DMS114 treated with DMSO at 0.1 percent for 48 hours (cell line): ENCODE measurements at regions not wholly inside any gene's neighbourhood (a gene's known extent, or its start where the extent isn't known, plus 50 kb on each side); places are given as distances from the start of the nearest gene placed in this dataset.
A peak's percentile ranks its signal among the peaks of the same experiment; 100 is the strongest.

ENCODE experiments used
- DNase-seq: peaks from one replicate; lab custom pipeline; 2025; ENCODE audit not compliant: unreplicated experiment; lab: John Stamatoyannopoulos, UW

- no peak for DNase-seq
Measured at GRCh38 chr4:133493241-133493640, 344.1 kb downstream of the PCDH10 start.

DNA sequence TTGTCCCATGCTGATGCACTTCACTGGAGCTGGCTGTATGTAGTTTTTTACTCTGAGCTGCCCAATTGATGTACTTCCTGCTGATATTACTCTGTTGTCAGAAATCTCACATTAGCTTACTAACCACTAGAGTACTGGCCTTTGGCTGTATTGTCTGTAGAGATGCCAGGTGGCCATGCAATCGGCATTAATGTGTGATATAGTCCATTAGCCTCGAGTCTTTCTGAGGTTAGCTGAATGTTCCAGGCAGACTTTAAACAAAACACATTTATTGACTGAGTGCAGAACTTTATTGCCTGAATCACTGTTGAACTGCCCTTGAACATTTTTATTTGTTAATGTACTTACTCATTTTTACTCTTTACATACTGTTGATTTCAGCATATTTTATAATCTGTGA, 335.2 kb downstream of the PCDH10 start:
- no peak for DNase-seq

DNA sequence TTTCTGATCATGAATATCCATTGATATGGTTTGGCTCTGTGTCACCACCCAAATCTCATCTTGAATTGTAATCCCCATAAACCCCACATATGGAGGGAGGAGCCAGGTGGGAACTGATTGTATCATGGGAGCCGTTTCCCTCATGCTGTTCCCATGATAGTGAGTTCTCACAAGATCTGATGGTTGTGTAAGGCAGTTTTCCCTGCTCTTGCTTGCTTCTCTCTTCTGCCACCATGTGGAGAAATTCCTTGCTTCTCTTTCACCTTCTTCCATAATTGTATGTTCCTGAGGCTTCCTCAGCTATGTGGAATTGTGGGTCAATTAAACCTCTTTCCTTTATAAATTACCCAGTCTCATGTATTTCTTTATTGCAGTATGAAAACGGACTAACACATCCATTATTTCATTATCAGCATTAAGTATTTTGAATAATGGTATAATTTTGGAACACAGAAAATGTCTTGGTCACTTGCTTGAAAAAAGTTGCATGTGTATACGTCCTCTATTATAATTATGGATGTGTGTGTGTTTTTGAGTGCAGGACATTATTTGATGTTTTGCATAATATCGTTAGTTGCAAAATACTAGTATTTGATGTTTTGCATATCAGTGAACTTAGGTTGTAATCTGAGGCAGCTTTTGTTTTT, 334.6 kb downstream of the PCDH10 start:
- peak; percentile 20 for DNase-seq

- no peak for DNase-seq
Measured at GRCh38 chr4:133476063-133476462, 327.0 kb downstream of the PCDH10 start.

GRCh38 chr4:133474501-133474900, 325.4 kb downstream of the PCDH10 start:
- DNase-seq: no peak

GRCh38 chr4:133472244-133472643, 323.1 kb downstream of the PCDH10 start:
- DNase-seq: no peak

DNA sequence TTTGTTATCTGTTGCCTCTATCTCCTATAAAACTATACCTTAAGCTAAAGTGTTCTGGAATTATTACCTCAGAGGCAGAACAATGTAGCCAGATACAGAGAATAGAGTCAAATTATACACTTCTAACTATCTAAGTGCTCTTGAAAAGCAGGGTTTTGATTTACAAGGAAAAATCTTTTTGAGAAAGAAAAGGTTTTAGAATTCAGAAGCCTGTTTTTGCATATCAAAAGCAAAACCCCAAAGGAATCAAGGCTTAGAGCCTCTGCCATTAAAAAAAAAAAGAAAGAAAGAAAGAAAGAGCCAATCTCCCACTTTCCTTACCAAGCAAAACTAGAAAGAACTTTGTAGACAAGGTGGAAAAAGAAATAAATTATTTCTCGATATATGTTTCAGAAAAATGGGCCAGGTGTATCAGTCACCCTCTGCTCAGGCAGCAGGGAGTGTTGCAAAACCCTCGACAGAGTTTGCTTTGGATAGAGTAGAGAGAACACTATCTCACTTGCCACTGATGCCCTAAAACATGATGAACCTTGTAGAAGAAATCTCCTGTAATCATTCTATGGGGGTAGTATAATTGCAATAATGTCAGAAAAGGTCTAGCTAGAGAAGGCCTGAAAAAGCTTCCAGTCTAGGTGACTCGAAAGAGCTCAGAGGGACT, 318.3 kb downstream of the PCDH10 start:
- DNase-seq: no peak

DNA sequence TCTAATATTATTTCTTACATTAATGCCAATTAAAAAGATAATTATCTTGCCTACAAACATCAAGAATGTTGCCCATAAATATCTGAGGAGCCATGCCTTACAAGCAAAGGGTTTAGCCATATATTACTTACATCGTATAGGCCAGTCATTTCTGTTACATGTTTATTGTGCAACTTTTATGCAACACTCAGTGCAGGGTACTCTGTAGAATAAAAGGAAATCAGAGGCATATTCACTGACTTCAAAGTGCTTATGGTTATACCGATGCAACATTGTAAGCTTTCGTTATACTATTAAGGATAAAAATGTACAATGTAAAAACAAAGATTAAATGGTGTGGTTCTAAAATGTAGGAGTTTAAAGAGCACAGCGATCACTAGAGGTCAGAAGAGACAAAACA, 315.9 kb downstream of the PCDH10 start:
- no peak for DNase-seq

- DNase-seq: no peak
Measured at GRCh38 chr4:133464311-133464710, 315.2 kb downstream of the PCDH10 start.

GRCh38 chr4:133452678-133453077, 303.6 kb downstream of the PCDH10 start:
- DNase-seq: no peak

- DNase-seq: no peak
Measured at GRCh38 chr4:133450813-133451212, 301.7 kb downstream of the PCDH10 start.

- DNase-seq: no peak
Measured at GRCh38 chr4:133440404-133440803, 291.3 kb downstream of the PCDH10 start.

- DNase-seq: no peak
Measured at GRCh38 chr4:133439830-133440229, 290.7 kb downstream of the PCDH10 start.

GRCh38 chr4:133424605-133425004, 275.5 kb downstream of the PCDH10 start:
- DNase-seq: no peak

DNA sequence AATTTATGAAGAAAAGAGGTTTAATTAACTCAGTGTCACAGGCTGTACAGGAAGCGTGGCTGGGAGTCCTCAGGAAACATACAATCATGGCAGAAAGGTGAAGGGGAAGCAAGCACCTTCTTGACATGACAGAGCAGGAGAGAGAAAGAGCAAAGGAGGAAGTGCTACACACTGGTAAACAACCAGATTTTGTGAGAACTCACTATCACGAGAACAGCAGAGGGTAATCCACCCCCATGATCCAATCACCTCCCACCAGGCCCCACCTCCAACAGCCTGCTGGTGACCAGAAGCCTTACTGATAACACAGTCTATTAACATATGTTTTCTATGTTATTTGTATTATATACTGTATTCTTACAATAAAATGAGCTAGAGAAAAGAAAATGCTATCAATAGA, 254.8 kb downstream of the PCDH10 start:
- DNase-seq: no peak

- no peak for DNase-seq
Measured at GRCh38 chr4:133402616-133403015, 253.5 kb downstream of the PCDH10 start.

GRCh38 chr4:133394971-133395627, 246.0 kb downstream of the PCDH10 start:
- DNase-seq: no peak

DNA sequence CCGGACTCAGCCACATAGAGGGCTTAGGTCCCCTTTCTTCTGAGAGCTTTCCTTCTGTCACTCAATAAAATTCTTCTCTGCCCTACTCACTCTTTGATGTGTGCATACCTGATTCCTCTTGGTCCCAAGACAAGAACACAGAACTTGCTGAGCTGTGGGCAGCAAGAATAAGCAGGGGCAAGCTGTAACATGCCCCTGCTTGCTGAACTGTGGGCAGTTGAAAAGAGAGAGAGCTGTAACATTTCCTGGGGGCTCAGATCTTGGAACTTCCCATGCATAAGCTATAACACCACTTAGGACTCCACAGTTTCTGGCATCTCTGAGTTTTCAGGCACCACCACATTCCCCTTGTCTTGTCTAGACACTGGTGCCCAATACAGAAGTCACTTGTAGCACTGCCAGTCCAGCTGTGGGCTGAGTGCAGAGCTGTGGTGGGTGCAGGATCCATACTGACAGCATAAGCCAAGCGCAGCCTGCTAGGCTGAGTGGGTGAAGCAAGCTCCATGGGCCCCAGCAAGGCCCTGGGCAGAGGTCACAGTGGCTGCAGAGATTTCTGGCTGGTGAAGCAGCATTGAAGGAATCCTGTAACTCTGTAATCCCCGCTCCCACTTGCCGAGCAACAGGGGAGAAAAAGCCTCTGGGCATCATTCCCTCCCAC, 241.2 kb downstream of the PCDH10 start:
- no peak for DNase-seq

GRCh38 chr4:133389029-133389428, 239.9 kb downstream of the PCDH10 start:
- DNase-seq: no peak

GRCh38 chr4:133385161-133385954, 236.3 kb downstream of the PCDH10 start:
- DNase-seq: no peak
